Neural progenitor cell (in vitro differentiated cells): ENCODE measurements at regions not wholly inside any gene's neighbourhood (a gene's known extent, or its start where the extent isn't known, plus 50 kb on each side); places are given as distances from the start of the nearest gene placed in this dataset.

Source experiments
- DNase-seq: peaks from one replicate; pipeline ENCODE4 v3.0.0-alpha.2; 2016; ENCODE audit warnings: low spot score
- H2AFZ ChIP-seq: fragments of 200-600 bp; sonication (generic); replicated peaks from 2 replicates; pipeline ENCODE4 v1.6.1; 2016; ENCODE audit warnings: antibody characterized with exemption
- H3F3A ChIP-seq: fragments of 200-600 bp; sonication (generic); 2 replicates; pipeline ENCODE4 v1.6.1; 2016; ENCODE audit warnings: antibody characterized with exemption, low read depth
- H3K27ac ChIP-seq: fragments of 200-600 bp; sonication (generic); 2 replicates; pipeline ENCODE4 v1.5.1; 2016; ENCODE audit warnings: mild to moderate bottlenecking
- H3K27me3 ChIP-seq: fragments of 200-600 bp; sonication (generic); 2 replicates; pipeline ENCODE4 v1.6.1; 2016; ENCODE audit warnings: mild to moderate bottlenecking, moderate library complexity
- H3K36me3 ChIP-seq: fragments of 200-600 bp; sonication (generic); 2 replicates; pipeline ENCODE4 v1.5.1; 2016
- H3K4me1 ChIP-seq: fragments of 200-600 bp; sonication (generic); 2 replicates; pipeline ENCODE4 v1.6.1; 2016; ENCODE audit warnings: mixed run types
- H3K4me2 ChIP-seq: fragments of 200-600 bp; sonication (generic); 2 replicates; pipeline ENCODE4 v1.6.1; 2016
- H3K4me3 ChIP-seq: fragments of 200-600 bp; sonication (generic); 2 replicates; pipeline ENCODE4 v1.5.1; 2016
- H3K79me2 ChIP-seq: fragments of 200-600 bp; sonication (generic); 2 replicates; pipeline ENCODE4 v1.6.1; 2016; ENCODE audit warnings: low read depth
- H3K9ac ChIP-seq: fragments of 200-600 bp; sonication (generic); 2 replicates; pipeline ENCODE4 v1.6.1; 2016
- H3K9me3 ChIP-seq: fragments of 200-600 bp; sonication (generic); 2 replicates; pipeline ENCODE4 v1.5.1; 2016; ENCODE audit warnings: low read depth
- H4K20me1 ChIP-seq: fragments of 200-600 bp; sonication (generic); 2 replicates; pipeline ENCODE4 v1.6.1; 2016; ENCODE audit warnings: low read depth
- H3K27ac Mint-ChIP-seq: 3 replicates; pipeline ENCODE4 v1.8.0; 2021; ENCODE audit warnings: mixed read lengths
- H3K27me3 Mint-ChIP-seq: 2 replicates; pipeline ENCODE4 v1.8.0; 2022; ENCODE audit warnings: low read depth, mild to moderate bottlenecking, inconsistent platforms, moderate library complexity, mixed read lengths; ENCODE audit not compliant: insufficient read depth
- H3K36me3 Mint-ChIP-seq: 3 replicates; pipeline ENCODE4 v1.8.0; 2021; ENCODE audit warnings: mixed read lengths
- H3K4me1 Mint-ChIP-seq: 3 replicates; pipeline ENCODE4 v1.8.0; 2021; ENCODE audit warnings: mixed read lengths
- H3K4me3 Mint-ChIP-seq: 3 replicates; pipeline ENCODE4 v1.8.0; 2021; ENCODE audit warnings: mild to moderate bottlenecking, moderate library complexity, mixed read lengths
- H3K9me3 Mint-ChIP-seq: 3 replicates; pipeline ENCODE4 v1.8.0; 2020; ENCODE audit warnings: mixed read lengths
- EZH2 ChIP-seq: fragments of 200-600 bp; sonication (generic); IDR thresholded peaks from 2 replicates; pipeline ENCODE4 v1.6.1; 2017; ENCODE audit warnings: antibody characterized with exemption, mild to moderate bottlenecking, moderate library complexity
- EZH2phosphoT487 ChIP-seq: fragments of 200-600 bp; sonication (generic); IDR thresholded peaks from 2 replicates; pipeline ENCODE4 v1.6.1; 2017; ENCODE audit warnings: antibody characterized with exemption
- TF ChIP-seq, protein P1 (sequence below): fragments of 200-600 bp; sonication (generic); IDR thresholded peaks from 2 replicates; pipeline ENCODE4 v1.5.1; 2017; ENCODE audit warnings: antibody characterized with exemption, mild to moderate bottlenecking

GRCh38 chr14:96962337-96962736 lies 165.2 kb downstream of the VRK1 start:
- Histone ChIP-seq H3K4me3 (no peak overlapping the region), H3K9me3 (no peaks in the 10 kb centered on the region), H3K27ac (no peak overlapping the region), H3K27me3 (no peaks in the 10 kb centered on the region), H4K20me1 (no peaks in the 10 kb centered on the region), H3K79me2 (no peaks in the 10 kb centered on the region), H3K36me3 (no peaks in the 10 kb centered on the region), H3K9ac (no peak overlapping the region), H3K4me1 (peaks cover 9% of the 10 kb centered on the region), H3K4me2 (no peak overlapping the region), H3F3A (peaks cover 8% of the 10 kb centered on the region), H2AFZ (no peak overlapping the region)
- no peak for DNase-seq
- Mint-ChIP-seq H3K9me3 (peaks cover 2% of the 10 kb centered on the region), H3K36me3 (peaks cover 3% of the 10 kb centered on the region), H3K27me3 (peaks cover 3% of the 10 kb centered on the region), H3K4me3 (no peak overlapping the region), H3K27ac (no peak overlapping the region), H3K4me1 (peaks cover 4% of the 10 kb centered on the region)
- TF ChIP-seq, protein P1, sequence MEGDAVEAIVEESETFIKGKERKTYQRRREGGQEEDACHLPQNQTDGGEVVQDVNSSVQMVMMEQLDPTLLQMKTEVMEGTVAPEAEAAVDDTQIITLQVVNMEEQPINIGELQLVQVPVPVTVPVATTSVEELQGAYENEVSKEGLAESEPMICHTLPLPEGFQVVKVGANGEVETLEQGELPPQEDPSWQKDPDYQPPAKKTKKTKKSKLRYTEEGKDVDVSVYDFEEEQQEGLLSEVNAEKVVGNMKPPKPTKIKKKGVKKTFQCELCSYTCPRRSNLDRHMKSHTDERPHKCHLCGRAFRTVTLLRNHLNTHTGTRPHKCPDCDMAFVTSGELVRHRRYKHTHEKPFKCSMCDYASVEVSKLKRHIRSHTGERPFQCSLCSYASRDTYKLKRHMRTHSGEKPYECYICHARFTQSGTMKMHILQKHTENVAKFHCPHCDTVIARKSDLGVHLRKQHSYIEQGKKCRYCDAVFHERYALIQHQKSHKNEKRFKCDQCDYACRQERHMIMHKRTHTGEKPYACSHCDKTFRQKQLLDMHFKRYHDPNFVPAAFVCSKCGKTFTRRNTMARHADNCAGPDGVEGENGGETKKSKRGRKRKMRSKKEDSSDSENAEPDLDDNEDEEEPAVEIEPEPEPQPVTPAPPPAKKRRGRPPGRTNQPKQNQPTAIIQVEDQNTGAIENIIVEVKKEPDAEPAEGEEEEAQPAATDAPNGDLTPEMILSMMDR = no peak
- TF ChIP-seq EZH2phosphoT487 = no peak

GRCh38 chr14:96964726-96965415 lies 167.7 kb downstream of the VRK1 start:
- Histone ChIP-seq H3K27ac (no peak overlapping the region), H3K36me3 (no peaks in the 10 kb centered on the region), H3F3A (peaks cover 10% of the 10 kb centered on the region), H3K4me2 (no peak overlapping the region), H3K27me3 (no peaks in the 10 kb centered on the region), H2AFZ (no peak overlapping the region), H3K4me1 (peaks cover 9% of the 10 kb centered on the region), H4K20me1 (no peaks in the 10 kb centered on the region), H3K4me3 (no peak overlapping the region), H3K9me3 (no peaks in the 10 kb centered on the region), H3K9ac (no peak overlapping the region), H3K79me2 (no peaks in the 10 kb centered on the region)
- Mint-ChIP-seq H3K27me3 (peaks cover 3% of the 10 kb centered on the region), H3K4me1 (peaks cover 4% of the 10 kb centered on the region), H3K27ac (no peak overlapping the region), H3K36me3 (peaks cover 5% of the 10 kb centered on the region), H3K4me3 (no peak overlapping the region), H3K9me3 (peaks cover 7% of the 10 kb centered on the region)
- TF ChIP-seq EZH2 (no peak), EZH2phosphoT487 (no peak)
- TF ChIP-seq, protein P1 = no peak
- DNase-seq = no peak

DNA sequence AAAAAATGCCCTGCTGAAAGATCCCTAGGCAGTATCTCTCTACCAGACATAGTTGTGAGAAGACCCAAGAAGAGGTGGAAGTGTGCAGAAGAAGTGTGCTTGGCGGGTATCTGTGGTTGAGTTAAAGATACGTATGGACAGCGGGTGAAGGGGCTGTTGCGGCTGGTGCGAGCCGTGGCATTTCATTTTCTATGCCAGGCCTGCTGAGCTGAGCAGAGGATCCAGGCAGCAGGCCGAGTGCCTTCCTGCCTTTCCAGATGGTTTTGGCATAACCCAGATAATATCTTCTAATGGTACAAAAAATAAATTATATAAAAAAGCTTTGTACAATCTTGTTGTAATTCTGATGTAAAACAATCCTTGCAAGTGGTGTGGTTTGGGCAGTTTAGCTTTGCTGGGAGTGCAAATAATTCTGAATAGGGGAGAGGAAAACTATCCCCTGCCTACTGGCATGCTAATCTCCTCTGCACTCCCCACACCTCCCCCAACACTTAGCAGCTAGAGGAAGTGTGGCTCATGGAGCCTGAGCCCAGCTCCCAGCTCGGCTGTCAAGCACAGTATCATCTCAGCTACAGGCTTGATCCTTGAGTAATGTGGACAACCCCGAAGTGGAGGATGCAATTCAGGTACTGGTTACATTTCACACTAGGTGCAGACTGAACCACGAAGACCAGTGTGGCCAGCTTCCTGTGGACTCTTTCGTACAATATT lies 168.9 kb downstream of the VRK1 start:
- H3K36me3 Mint-ChIP-seq = peaks cover 5% of the 10 kb centered on the region
- no peak overlapping the region for H3K27ac Mint-ChIP-seq
- H3K4me2 ChIP-seq = no peak overlapping the region

More for the DNA sequence above, 168.9 kb downstream of the VRK1 start:
- Histone ChIP-seq H3K27me3 (no peaks in the 10 kb centered on the region), H3K9ac (no peak overlapping the region), H3K36me3 (no peaks in the 10 kb centered on the region), H3K27ac (no peak overlapping the region), H3K4me3 (no peak overlapping the region), H4K20me1 (no peaks in the 10 kb centered on the region), H2AFZ (no peak overlapping the region), H3K79me2 (no peaks in the 10 kb centered on the region), H3K9me3 (no peaks in the 10 kb centered on the region), H3F3A (peaks cover 10% of the 10 kb centered on the region), H3K4me1 (peaks cover 9% of the 10 kb centered on the region)
- TF ChIP-seq, protein P1 = no peak
- TF ChIP-seq EZH2phosphoT487 (no peak), EZH2 (no peak)
- peaks cover 3% of the 10 kb centered on the region for H3K27me3 Mint-ChIP-seq
- peaks cover 4% of the 10 kb centered on the region for H3K4me1 Mint-ChIP-seq
- H3K9me3 Mint-ChIP-seq = peaks cover 7% of the 10 kb centered on the region
- DNase-seq = peak; percentile 23
- no peak overlapping the region for H3K4me3 Mint-ChIP-seq
